ENCODE measurements at regions not wholly inside any gene's neighbourhood (a gene's known extent, or its start where the extent isn't known, plus 50 kb on each side); places are given as distances from the start of the nearest gene placed in this dataset.

GRCh38 chr2:212659441-212659840 lies 120.8 kb upstream of the ERBB4 start:
- Histone ChIP-seq H3K9me3 (no peaks in the 10 kb centered on the region), H3K4me1 (no peaks in the 10 kb centered on the region), H3K27me3 (no peaks in the 10 kb centered on the region), H3K4me3 (no peak overlapping the region), H3K27ac (no peak overlapping the region), H3K36me3 (no peaks in the 10 kb centered on the region)
- DNase-seq (no peak), ATAC-seq (no peak)
- intact Hi-C loops (cut with DNase I): no loop called here
- TF ChIP-seq, protein P1, sequence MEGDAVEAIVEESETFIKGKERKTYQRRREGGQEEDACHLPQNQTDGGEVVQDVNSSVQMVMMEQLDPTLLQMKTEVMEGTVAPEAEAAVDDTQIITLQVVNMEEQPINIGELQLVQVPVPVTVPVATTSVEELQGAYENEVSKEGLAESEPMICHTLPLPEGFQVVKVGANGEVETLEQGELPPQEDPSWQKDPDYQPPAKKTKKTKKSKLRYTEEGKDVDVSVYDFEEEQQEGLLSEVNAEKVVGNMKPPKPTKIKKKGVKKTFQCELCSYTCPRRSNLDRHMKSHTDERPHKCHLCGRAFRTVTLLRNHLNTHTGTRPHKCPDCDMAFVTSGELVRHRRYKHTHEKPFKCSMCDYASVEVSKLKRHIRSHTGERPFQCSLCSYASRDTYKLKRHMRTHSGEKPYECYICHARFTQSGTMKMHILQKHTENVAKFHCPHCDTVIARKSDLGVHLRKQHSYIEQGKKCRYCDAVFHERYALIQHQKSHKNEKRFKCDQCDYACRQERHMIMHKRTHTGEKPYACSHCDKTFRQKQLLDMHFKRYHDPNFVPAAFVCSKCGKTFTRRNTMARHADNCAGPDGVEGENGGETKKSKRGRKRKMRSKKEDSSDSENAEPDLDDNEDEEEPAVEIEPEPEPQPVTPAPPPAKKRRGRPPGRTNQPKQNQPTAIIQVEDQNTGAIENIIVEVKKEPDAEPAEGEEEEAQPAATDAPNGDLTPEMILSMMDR (IDR thresholded peaks at IDR 0.05): no peak

DNA sequence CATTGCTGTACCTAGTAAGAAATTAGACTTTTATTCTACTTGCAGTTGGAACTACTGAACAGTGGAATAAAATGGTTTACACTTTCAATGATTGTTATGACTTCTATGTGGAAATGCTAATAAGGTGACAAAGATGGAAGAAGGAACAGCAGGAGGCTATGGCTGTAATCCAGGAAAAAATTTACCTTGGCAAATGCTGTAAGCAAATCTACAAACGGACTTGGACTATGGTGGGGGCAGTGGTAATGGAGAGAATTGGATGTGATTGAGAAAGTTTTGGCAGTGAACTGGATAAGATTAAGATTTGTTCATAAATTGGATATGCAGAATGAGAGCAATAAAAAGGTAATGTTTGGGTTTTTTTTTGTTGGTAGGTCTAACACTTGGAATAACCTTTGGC lies 111.0 kb upstream of the ERBB4 start:
- no peaks in the 10 kb centered on the region for H3K27me3 ChIP-seq
- intact Hi-C loops (cut with DNase I): no loop called here
- H3K36me3 ChIP-seq: no peaks in the 10 kb centered on the region
- no peak overlapping the region for H3K27ac ChIP-seq
- ATAC-seq: no peak
- H3K4me3 ChIP-seq: no peak overlapping the region
- H3K9me3 ChIP-seq: no peaks in the 10 kb centered on the region
- H3K4me1 ChIP-seq: no peaks in the 10 kb centered on the region
- DNase-seq: no peak
- TF ChIP-seq, protein P1 (IDR thresholded peaks at IDR 0.05): no peak

DNA sequence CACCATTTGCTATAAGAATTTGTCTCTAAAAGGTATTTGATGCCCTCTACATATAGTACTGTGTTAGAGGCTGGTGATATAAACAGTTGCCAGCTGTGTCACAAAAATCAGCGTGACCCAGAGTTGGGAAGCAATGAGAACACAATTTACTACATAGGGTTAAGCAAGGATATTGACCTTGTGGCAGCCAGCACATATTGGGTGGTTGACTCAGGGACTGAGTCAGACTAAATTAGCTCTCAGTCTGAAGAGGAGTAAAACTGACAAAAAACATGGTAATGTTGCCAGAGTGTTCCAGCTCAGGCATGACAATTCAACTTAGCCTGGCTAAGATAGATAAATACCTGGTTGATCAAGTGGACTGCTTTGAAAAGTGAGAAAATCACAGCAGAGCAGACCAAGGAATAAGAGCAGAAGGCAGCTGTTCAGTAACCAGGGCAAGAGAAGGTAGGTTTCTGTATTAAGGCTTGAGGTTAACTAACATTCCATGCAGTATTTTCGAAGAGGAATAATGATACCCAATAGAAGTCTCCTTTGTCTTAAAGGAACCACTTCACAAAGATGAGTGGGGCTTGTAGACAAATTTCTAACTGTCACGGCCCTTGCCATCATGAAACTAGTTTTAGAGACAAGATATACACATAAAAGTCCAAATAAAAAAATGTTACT lies 108.2 kb upstream of the ERBB4 start:
- intact Hi-C loops (cut with DNase I): no loop called here
- Histone ChIP-seq H3K9me3 (no peaks in the 10 kb centered on the region), H3K4me1 (no peaks in the 10 kb centered on the region), H3K36me3 (no peaks in the 10 kb centered on the region), H3K4me3 (no peak overlapping the region), H3K27me3 (no peaks in the 10 kb centered on the region), H3K27ac (no peak overlapping the region)
- DNase-seq (no peak), ATAC-seq (no peak)
- TF ChIP-seq, protein P1 (IDR thresholded peaks at IDR 0.05): no peak

- H3K4me3 ChIP-seq: no peak overlapping the region
- no peaks in the 10 kb centered on the region for H3K27me3 ChIP-seq
- intact Hi-C loops (cut with DNase I): no loop called here
- ATAC-seq: no peak
- TF ChIP-seq, protein P1 (IDR thresholded peaks at IDR 0.05): no peak
- no peaks in the 10 kb centered on the region for H3K36me3 ChIP-seq
- no peak for DNase-seq
- no peaks in the 10 kb centered on the region for H3K4me1 ChIP-seq
- H3K27ac ChIP-seq: no peak overlapping the region
- no peaks in the 10 kb centered on the region for H3K9me3 ChIP-seq
Observed at GRCh38 chr2:212644195-212644837, 105.7 kb upstream of the ERBB4 start.

DNA sequence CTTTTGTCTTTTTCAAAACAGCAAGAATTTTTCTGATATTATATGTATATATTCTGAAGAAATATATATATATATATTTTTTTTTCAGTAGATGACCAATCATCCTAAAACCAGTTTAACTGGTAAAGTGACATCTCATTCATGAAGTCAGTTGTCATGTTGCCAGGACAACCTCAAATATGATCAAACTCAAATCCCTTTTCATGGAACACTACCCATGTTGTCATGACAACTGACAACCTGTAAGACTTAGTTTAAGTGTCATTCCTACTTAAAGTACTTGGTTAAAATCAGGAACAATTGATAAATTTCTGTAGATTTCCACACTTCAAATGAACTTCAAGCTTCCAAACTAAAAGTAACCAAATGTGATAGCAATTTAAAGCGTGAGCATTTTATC lies 101.8 kb upstream of the ERBB4 start:
- intact Hi-C loops (cut with DNase I): no loop called here
- Histone ChIP-seq H3K9me3 (no peaks in the 10 kb centered on the region), H3K4me1 (no peaks in the 10 kb centered on the region), H3K27me3 (no peaks in the 10 kb centered on the region), H3K27ac (no peak overlapping the region), H3K4me3 (no peak overlapping the region), H3K36me3 (no peaks in the 10 kb centered on the region)
- TF ChIP-seq, protein P1 (IDR thresholded peaks at IDR 0.05): no peak
- DNase-seq: no peak
- no peak for ATAC-seq

Measured in upper lobe of right lung (tissue), 1 donor.